ENCODE measurements at regions not wholly inside any gene's neighbourhood (a gene's known extent, or its start where the extent isn't known, plus 50 kb on each side); places are given as distances from the start of the nearest gene placed in this dataset.

DNA sequence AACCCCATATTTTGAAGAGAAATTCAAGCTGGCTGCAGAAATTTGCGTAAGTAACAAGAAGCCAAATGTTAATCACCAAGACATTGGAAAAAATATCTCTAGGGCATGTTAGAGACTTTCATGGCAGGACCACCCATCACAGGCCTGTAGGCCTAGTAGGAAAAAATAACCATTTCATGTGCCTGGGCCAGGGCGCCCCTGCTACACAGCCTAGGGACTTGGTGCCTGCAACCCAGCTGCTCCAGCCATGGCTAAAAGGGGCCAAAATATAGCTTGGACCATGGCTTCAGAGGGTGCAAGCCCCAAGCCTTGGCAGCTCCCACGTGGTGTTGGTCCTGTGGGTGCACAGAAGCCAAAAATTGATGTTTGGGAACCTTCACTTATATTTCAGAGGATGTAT, 167.7 kb upstream of the NMUR2 start:
- 86% methylated on average over 3 of the region's 3 CpGs for WGBS
- Histone ChIP-seq H3K27me3 (no peaks in the 10 kb centered on the region), H3K36me3 (no peaks in the 10 kb centered on the region), H3K4me1 (no peaks in the 10 kb centered on the region), H3K9me3 (no peaks in the 10 kb centered on the region), H3K4me3 (no peak overlapping the region), H3K27ac (no peak overlapping the region)
- no peak for TF ChIP-seq POLR2A (IDR thresholded peaks at IDR 0.05)
- TF ChIP-seq POLR2AphosphoS5 (IDR thresholded peaks at IDR 0.05), result no peak
- TF ChIP-seq CTCF (IDR thresholded peaks at IDR 0.05), result no peak
- TF ChIP-seq EP300 (IDR thresholded peaks at IDR 0.05), result no peak
- DNase-seq (ENCODE audit: low spot score in 2 of 2), result no peak

DNA sequence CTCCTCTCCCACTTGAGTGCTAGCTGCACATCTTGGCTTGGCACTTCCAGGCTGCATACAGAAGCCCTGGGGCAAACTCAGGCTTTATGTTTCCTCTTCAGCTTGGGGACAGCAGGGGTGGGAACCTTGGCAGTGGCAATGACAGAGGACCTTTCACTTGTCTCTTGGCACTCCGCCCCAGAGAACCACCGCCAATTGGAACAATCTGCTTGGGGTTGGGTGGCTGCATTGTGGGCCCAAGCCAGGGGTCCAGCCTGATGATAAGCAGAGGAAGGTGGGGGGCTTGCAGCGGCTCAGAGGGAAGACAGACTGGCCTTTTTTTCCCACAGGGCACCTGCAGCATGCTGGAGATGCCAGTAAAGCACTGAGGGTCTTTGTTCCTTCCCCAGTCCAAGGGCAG, 179.0 kb upstream of the NMUR2 start:
- no peaks in the 10 kb centered on the region for H3K4me1 ChIP-seq
- peaks cover 3% of the 10 kb centered on the region for H3K9me3 ChIP-seq
- H3K4me3 ChIP-seq, result no peak overlapping the region
- WGBS, result 83% methylated on average over 3 of the region's 3 CpGs
- no peak overlapping the region for H3K27ac ChIP-seq
- no peaks in the 10 kb centered on the region for H3K36me3 ChIP-seq
- no peaks in the 10 kb centered on the region for H3K27me3 ChIP-seq
- TF ChIP-seq POLR2AphosphoS5 (IDR thresholded peaks at IDR 0.05) (no peak), CTCF (IDR thresholded peaks at IDR 0.05) (no peak), POLR2A (IDR thresholded peaks at IDR 0.05) (no peak), EP300 (IDR thresholded peaks at IDR 0.05) (no peak)
- no peak for DNase-seq (ENCODE audit: low spot score in 2 of 2)

DNA sequence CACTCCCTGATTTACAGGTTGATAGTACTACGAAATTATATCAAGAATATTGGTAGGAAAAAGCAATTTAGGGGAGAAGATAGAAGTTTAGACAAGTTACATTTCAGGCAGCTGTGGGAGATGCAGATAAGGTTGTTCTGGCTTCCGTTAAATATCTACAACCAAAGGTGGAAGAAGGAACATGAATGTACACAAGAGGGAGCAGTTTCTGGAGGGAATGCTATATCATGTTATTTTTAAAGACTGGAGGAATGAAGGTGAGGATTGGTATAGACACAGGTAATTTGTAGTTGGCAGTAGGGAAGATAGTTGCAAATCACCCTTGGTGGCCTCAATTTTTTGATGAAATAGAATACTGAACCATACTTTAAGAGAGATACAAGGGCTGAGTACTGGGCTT, 187.3 kb upstream of the NMUR2 start:
- Histone ChIP-seq H3K4me3 (no peak overlapping the region), H3K36me3 (no peaks in the 10 kb centered on the region), H3K27me3 (no peaks in the 10 kb centered on the region), H3K27ac (no peak overlapping the region), H3K4me1 (no peaks in the 10 kb centered on the region), H3K9me3 (peaks cover 2% of the 10 kb centered on the region)
- TF ChIP-seq POLR2AphosphoS5 (IDR thresholded peaks at IDR 0.05) (no peak), CTCF (IDR thresholded peaks at IDR 0.05) (no peak), EP300 (IDR thresholded peaks at IDR 0.05) (no peak), POLR2A (IDR thresholded peaks at IDR 0.05) (no peak)
- 63% methylated on average over 2 of the region's 2 CpGs for WGBS
- DNase-seq (ENCODE audit: low spot score in 2 of 2), result no peak

GRCh38 chr5:152593388-152593787, 188.3 kb upstream of the NMUR2 start:
- Histone ChIP-seq H3K4me1 (no peaks in the 10 kb centered on the region), H3K36me3 (no peaks in the 10 kb centered on the region), H3K4me3 (no peak overlapping the region), H3K27me3 (no peaks in the 10 kb centered on the region), H3K27ac (no peak overlapping the region), H3K9me3 (no peaks in the 10 kb centered on the region)
- TF ChIP-seq POLR2A (IDR thresholded peaks at IDR 0.05), result no peak
- TF ChIP-seq EP300 (IDR thresholded peaks at IDR 0.05), result no peak
- no peak for TF ChIP-seq POLR2AphosphoS5 (IDR thresholded peaks at IDR 0.05)
- no peak for TF ChIP-seq CTCF (IDR thresholded peaks at IDR 0.05)
- WGBS, result 53% methylated on average over 1 of the region's 1 CpG
- no peak for DNase-seq (ENCODE audit: low spot score in 2 of 2)

- DNase-seq (ENCODE audit: low spot score in 2 of 2), result no peak
- no peaks in the 10 kb centered on the region for H3K27me3 ChIP-seq
- no peak overlapping the region for H3K4me3 ChIP-seq
- 65% methylated on average over 1 of the region's 1 CpG for WGBS
- H3K4me1 ChIP-seq, result no peaks in the 10 kb centered on the region
- H3K27ac ChIP-seq, result no peak overlapping the region
- no peak for TF ChIP-seq CTCF (IDR thresholded peaks at IDR 0.05)
- no peak for TF ChIP-seq EP300 (IDR thresholded peaks at IDR 0.05)
- no peak for TF ChIP-seq POLR2AphosphoS5 (IDR thresholded peaks at IDR 0.05)
- no peak for TF ChIP-seq POLR2A (IDR thresholded peaks at IDR 0.05)
- H3K9me3 ChIP-seq, result no peaks in the 10 kb centered on the region
- H3K36me3 ChIP-seq, result no peaks in the 10 kb centered on the region
These were observed 190.3 kb upstream of the NMUR2 start for GRCh38 chr5:152595405-152595804.
